ENCODE measurements at regions not wholly inside any gene's neighbourhood (a gene's known extent, or its start where the extent isn't known, plus 50 kb on each side); places are given as distances from the start of the nearest gene placed in this dataset.

DNA sequence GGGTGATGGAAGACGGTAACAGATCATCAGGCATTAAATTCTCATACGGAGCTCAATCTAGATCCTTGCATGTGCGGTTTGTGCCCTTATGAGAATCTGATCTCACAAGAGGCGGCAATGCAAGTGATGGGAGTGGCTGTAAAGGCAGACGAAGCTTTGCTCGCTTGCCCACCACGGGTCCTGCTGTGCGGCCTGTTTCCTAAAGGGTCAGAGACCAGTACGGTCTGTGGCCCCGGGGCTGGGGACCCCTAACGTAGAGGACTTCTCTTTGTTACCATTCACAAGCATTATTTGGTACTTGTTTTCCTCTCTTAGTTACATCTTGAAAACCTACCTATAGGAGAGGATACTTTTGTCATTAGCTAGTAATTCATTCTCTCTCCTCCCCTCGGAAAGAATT lies 221.0 kb downstream of the ADAM29 start:
- WGBS, 2 experiments (ENCODE audit: insufficient coverage in 1 of 2, insufficient read length in 1 of 2), result 90 to 94% methylated on average over 6 to 12 of the region's 12 CpGs
- H3K4me3 Mint-ChIP-seq, result no peak overlapping the region
- H3K27me3 Mint-ChIP-seq (ENCODE audit: insufficient read depth), result no peaks in the 10 kb centered on the region

DNA sequence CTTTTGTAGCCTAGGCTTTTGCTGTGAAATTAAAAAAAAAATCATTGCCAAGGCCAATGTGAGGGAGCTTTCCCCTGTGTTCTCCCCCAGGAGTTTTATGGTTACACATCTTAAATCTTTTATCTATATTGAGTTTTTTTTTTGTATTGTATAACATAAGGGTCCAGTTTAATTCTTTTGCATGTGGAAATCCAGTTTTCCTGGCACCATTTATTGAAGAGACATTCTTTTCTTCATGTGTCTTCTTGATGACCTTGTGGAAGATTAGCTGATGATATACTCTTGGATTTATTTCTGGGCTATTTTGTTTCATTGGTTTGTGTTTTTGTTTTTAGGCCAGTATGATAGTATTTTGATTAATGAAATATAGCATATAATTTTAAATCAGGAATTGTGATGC lies 225.0 kb downstream of the ADAM29 start:
- no peaks in the 10 kb centered on the region for H3K27me3 Mint-ChIP-seq (ENCODE audit: insufficient read depth)
- H3K36me3 Mint-ChIP-seq (ENCODE audit: low read depth), result no peaks in the 10 kb centered on the region
- TF ChIP-seq, protein P1, sequence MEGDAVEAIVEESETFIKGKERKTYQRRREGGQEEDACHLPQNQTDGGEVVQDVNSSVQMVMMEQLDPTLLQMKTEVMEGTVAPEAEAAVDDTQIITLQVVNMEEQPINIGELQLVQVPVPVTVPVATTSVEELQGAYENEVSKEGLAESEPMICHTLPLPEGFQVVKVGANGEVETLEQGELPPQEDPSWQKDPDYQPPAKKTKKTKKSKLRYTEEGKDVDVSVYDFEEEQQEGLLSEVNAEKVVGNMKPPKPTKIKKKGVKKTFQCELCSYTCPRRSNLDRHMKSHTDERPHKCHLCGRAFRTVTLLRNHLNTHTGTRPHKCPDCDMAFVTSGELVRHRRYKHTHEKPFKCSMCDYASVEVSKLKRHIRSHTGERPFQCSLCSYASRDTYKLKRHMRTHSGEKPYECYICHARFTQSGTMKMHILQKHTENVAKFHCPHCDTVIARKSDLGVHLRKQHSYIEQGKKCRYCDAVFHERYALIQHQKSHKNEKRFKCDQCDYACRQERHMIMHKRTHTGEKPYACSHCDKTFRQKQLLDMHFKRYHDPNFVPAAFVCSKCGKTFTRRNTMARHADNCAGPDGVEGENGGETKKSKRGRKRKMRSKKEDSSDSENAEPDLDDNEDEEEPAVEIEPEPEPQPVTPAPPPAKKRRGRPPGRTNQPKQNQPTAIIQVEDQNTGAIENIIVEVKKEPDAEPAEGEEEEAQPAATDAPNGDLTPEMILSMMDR (conservative IDR thresholded peaks at IDR 0.05), result no peak
- H3K4me1 Mint-ChIP-seq, result no peaks in the 10 kb centered on the region
- H3K4me1 ChIP-seq (ENCODE audit: control insufficient read depth, insufficient read depth, low read length), result no peaks in the 10 kb centered on the region
- H3K4me3 ChIP-seq (ENCODE audit: low read length), result no peak overlapping the region
- H3K9ac ChIP-seq (ENCODE audit: extremely low read depth, low read length, poor library complexity, severe bottlenecking), result no peak overlapping the region
- no peaks in the 10 kb centered on the region for H3K27me3 ChIP-seq (ENCODE audit: control insufficient read depth, insufficient read depth, low read length, poor library complexity, severe bottlenecking)
- H3K27ac ChIP-seq (ENCODE audit: low read depth, low read length), result no peak overlapping the region
- H3K4me3 Mint-ChIP-seq, result no peak overlapping the region
- DNase-seq, result no peak
- no peak overlapping the region for H3K27ac Mint-ChIP-seq
- no peaks in the 10 kb centered on the region for H3K36me3 ChIP-seq (ENCODE audit: control insufficient read depth, insufficient read depth, low read length)
- H3K9me3 ChIP-seq (ENCODE audit: control insufficient read depth, low read length), result no peaks in the 10 kb centered on the region
- H3K9me3 Mint-ChIP-seq, result no peaks in the 10 kb centered on the region

More for the DNA sequence above, 221.0 kb downstream of the ADAM29 start:
- Histone ChIP-seq H3K27ac (ENCODE audit: low read depth, low read length) (no peak overlapping the region), H3K36me3 (ENCODE audit: control insufficient read depth, insufficient read depth, low read length) (no peaks in the 10 kb centered on the region), H3K9me3 (ENCODE audit: control insufficient read depth, low read length) (no peaks in the 10 kb centered on the region), H3K9ac (ENCODE audit: extremely low read depth, low read length, poor library complexity, severe bottlenecking) (no peak overlapping the region), H3K4me1 (ENCODE audit: control insufficient read depth, insufficient read depth, low read length) (no peaks in the 10 kb centered on the region), H3K27me3 (ENCODE audit: control insufficient read depth, insufficient read depth, low read length, poor library complexity, severe bottlenecking) (no peaks in the 10 kb centered on the region), H3K4me3 (ENCODE audit: low read length) (no peak overlapping the region)
- DNase-seq, result no peak
- Mint-ChIP-seq H3K27ac (no peak overlapping the region), H3K4me1 (no peaks in the 10 kb centered on the region), H3K36me3 (ENCODE audit: low read depth) (no peaks in the 10 kb centered on the region), H3K9me3 (no peaks in the 10 kb centered on the region)
- TF ChIP-seq, protein P1 (conservative IDR thresholded peaks at IDR 0.05), result no peak

DNA sequence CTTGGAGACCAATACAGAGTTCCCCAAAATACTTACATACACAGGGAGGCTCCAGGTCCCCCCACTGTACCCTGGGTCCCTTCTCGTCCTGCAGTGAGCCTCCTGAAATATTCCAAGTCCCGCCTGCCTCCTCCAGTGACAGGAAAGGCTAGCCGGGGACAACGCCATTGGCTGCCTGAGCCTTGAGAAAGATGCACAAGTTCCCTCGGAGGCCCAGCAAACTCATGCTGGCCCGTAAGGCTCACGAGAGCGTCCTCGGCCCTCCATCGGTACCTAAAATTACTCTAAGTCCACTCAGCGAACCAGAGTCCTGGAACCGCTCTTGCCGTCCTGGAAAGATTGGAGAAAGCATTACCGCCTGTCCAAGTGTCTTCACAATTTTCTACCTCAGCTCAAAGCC lies 228.6 kb downstream of the ADAM29 start:
- H3K9me3 Mint-ChIP-seq, result no peaks in the 10 kb centered on the region
- no peak overlapping the region for H3K9ac ChIP-seq (ENCODE audit: extremely low read depth, low read length, poor library complexity, severe bottlenecking)
- H3K36me3 Mint-ChIP-seq (ENCODE audit: low read depth), result no peaks in the 10 kb centered on the region
- TF ChIP-seq, protein P1 (conservative IDR thresholded peaks at IDR 0.05), result no peak
- DNase-seq, result no peak
- H3K4me1 Mint-ChIP-seq, result no peaks in the 10 kb centered on the region
- 94 to 98% methylated on average over 11 to 14 of the region's 14 CpGs for WGBS, 2 experiments (ENCODE audit: insufficient coverage in 1 of 2, insufficient read length in 1 of 2)
- H3K4me3 ChIP-seq (ENCODE audit: low read length), result no peak overlapping the region
- H3K27me3 ChIP-seq (ENCODE audit: control insufficient read depth, insufficient read depth, low read length, poor library complexity, severe bottlenecking), result no peaks in the 10 kb centered on the region
- no peak overlapping the region for H3K27ac Mint-ChIP-seq
- no peak overlapping the region for H3K27ac ChIP-seq (ENCODE audit: low read depth, low read length)
- no peak overlapping the region for H3K4me3 Mint-ChIP-seq
- no peaks in the 10 kb centered on the region for H3K4me1 ChIP-seq (ENCODE audit: control insufficient read depth, insufficient read depth, low read length)
- no peaks in the 10 kb centered on the region for H3K27me3 Mint-ChIP-seq (ENCODE audit: insufficient read depth)
- no peaks in the 10 kb centered on the region for H3K9me3 ChIP-seq (ENCODE audit: control insufficient read depth, low read length)
- no peaks in the 10 kb centered on the region for H3K36me3 ChIP-seq (ENCODE audit: control insufficient read depth, insufficient read depth, low read length)

Measured in endodermal cell (in vitro differentiated cells).